HEK293T (cell line): ENCODE measurements at regions not wholly inside any gene's neighbourhood (a gene's known extent, or its start where the extent isn't known, plus 50 kb on each side); places are given as distances from the start of the nearest gene placed in this dataset.

ENCODE experiments used
- ELF4 ChIP-seq: fragments of 450-650 bp; IDR thresholded peaks from 2 replicates; pipeline ENCODE4 v1.6.1; 2017; ENCODE audit warnings: antibody characterized with exemption
- FOXA1 ChIP-seq: fragments of 450-650 bp; IDR thresholded peaks from 2 replicates; pipeline ENCODE4 v1.6.1; 2016; ENCODE audit warnings: mild to moderate bottlenecking
- FOXM1 ChIP-seq: fragments of 450-650 bp; IDR thresholded peaks from 2 replicates; pipeline ENCODE4 v1.6.1; 2017; ENCODE audit warnings: mild to moderate bottlenecking, borderline replicate concordance
- HDGF ChIP-seq: fragments of 450-650 bp; IDR thresholded peaks from 2 replicates; pipeline ENCODE4 v1.6.1; 2017; ENCODE audit warnings: antibody characterized with exemption, borderline replicate concordance
- SP1 ChIP-seq: fragments of 450-650 bp; IDR thresholded peaks from 2 replicates; pipeline ENCODE4 v1.6.1; 2017
- TARDBP ChIP-seq: fragments of 450-650 bp; IDR thresholded peaks from 2 replicates; pipeline ENCODE4 v1.6.1; 2016

- TF ChIP-seq SP1 = no peak
- TF ChIP-seq FOXM1 = no peak
- TF ChIP-seq TARDBP = no peak
- TF ChIP-seq HDGF = no peak
- no peak for TF ChIP-seq FOXA1
- TF ChIP-seq ELF4 = no peak
Measured at GRCh38 chr4:136818811-136819330, 713.4 kb downstream of the PCDH18 start.
